ENCODE measurements at regions not wholly inside any gene's neighbourhood (a gene's known extent, or its start where the extent isn't known, plus 50 kb on each side); places are given as distances from the start of the nearest gene placed in this dataset.

DNA sequence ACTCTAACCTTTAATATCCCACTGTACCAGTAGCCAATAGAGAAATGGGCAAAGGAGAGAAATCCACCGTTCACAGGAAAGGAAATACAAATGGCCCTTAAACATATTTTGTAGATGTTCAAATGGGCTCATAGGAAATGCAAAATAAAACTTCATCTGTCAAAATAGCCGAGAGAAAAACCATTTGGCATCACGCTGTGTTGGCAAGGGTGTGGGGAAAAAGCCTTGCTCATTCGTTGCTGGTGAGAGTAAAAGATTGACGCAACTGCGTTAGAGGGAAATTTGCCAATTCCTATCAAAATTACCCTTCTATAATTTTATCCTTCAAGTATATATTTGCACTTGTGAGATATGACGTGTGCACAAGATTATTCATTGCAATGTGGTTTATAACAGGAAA, 131.9 kb downstream of the EIF4E start:
- Histone ChIP-seq H3K27ac (ENCODE audit: poor library complexity, severe bottlenecking) (no peak overlapping the region), H3K36me3 (ENCODE audit: low read depth) (no peaks in the 10 kb centered on the region), H3K4me1 (ENCODE audit: insufficient read depth, poor library complexity, severe bottlenecking) (peaks cover 14% of the 10 kb centered on the region), H3K4me3 (ENCODE audit: severe bottlenecking) (no peak overlapping the region), H3K9me3 (ENCODE audit: severe bottlenecking) (no peaks in the 10 kb centered on the region), H3K27me3 (ENCODE audit: insufficient read depth, poor library complexity, severe bottlenecking) (no peaks in the 10 kb centered on the region)
- TF ChIP-seq CTCF (IDR thresholded peaks at IDR 0.05; ENCODE audit: poor library complexity, severe bottlenecking) = no peak
- DNase-seq (ENCODE audit: low spot score) (no peak), ATAC-seq (ENCODE audit: low read depth) (no peak)

DNA sequence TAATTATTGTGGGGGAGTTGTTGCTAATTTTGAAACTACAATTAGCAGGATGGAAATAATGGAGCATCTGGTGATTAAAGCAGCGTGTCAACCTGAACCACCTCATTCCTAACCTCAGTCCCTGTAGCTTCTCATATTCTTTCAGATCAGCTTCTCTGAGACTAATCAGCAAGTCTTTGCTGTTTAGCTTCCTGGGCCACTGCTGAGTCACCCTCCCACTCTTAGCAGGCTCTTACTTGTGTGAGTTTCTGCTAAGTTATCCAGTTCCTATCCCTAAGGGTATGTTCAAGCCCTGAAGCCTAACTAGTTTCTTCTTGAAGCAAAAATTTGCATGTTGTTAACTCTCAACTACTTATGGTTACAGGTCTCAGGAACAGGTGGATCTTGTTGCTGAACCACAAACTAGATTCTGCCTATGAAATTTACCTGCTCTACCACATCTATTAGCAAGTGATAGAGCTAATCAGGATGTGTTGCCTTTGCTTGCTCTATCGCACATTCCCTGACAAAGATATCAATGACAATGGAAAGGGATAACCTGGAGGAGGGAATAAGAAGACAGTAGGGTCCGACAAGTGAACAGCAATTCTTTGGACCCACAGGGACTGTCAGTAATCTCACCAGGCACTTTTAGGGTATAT, 134.2 kb downstream of the EIF4E start:
- peak; percentile 98 for ATAC-seq (ENCODE audit: low read depth)

DNA sequence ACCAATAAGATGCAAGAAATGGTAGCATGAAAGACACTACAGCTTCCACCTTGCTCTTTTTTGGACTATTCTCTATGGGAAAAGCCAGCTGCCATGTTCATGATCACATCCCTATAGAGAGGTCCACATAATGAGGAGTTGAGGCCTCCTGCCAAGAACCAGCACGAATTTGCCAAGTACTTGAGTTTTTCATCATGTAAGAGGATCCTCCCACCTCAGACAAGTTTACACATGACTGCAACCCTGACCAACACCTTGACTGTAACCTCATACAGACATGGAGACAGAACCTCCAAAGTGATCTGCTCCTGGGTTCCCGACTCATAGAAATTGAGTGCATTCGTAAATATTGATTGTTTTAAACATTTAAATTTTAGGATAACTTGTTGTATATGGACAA, 135.2 kb upstream of the TSPAN5 start:
- no peak overlapping the region for H3K4me3 ChIP-seq (ENCODE audit: severe bottlenecking)
- TF ChIP-seq CTCF (IDR thresholded peaks at IDR 0.05; ENCODE audit: poor library complexity, severe bottlenecking) = no peak
- H3K36me3 ChIP-seq (ENCODE audit: low read depth) = no peaks in the 10 kb centered on the region
- peaks cover 14% of the 10 kb centered on the region for H3K4me1 ChIP-seq (ENCODE audit: insufficient read depth, poor library complexity, severe bottlenecking)
- ATAC-seq (ENCODE audit: low read depth) = peak; percentile 47; the same call in 1 of the 3 replicates
- no peak for DNase-seq (ENCODE audit: low spot score)
- no peaks in the 10 kb centered on the region for H3K27me3 ChIP-seq (ENCODE audit: insufficient read depth, poor library complexity, severe bottlenecking)
- H3K9me3 ChIP-seq (ENCODE audit: severe bottlenecking) = no peaks in the 10 kb centered on the region
- peak overlapping the region; percentile 9 for H3K27ac ChIP-seq (ENCODE audit: poor library complexity, severe bottlenecking)

More for the DNA sequence above, 134.2 kb downstream of the EIF4E start:
- Histone ChIP-seq H3K9me3 (ENCODE audit: severe bottlenecking) (no peaks in the 10 kb centered on the region), H3K36me3 (ENCODE audit: low read depth) (no peaks in the 10 kb centered on the region), H3K27ac (ENCODE audit: poor library complexity, severe bottlenecking) (peak overlapping the region; percentile 9), H3K27me3 (ENCODE audit: insufficient read depth, poor library complexity, severe bottlenecking) (no peaks in the 10 kb centered on the region), H3K4me1 (ENCODE audit: insufficient read depth, poor library complexity, severe bottlenecking) (peaks cover 14% of the 10 kb centered on the region), H3K4me3 (ENCODE audit: severe bottlenecking) (no peak overlapping the region)
- DNase-seq (ENCODE audit: low spot score) = no peak
- TF ChIP-seq CTCF (IDR thresholded peaks at IDR 0.05; ENCODE audit: poor library complexity, severe bottlenecking) = no peak

DNA sequence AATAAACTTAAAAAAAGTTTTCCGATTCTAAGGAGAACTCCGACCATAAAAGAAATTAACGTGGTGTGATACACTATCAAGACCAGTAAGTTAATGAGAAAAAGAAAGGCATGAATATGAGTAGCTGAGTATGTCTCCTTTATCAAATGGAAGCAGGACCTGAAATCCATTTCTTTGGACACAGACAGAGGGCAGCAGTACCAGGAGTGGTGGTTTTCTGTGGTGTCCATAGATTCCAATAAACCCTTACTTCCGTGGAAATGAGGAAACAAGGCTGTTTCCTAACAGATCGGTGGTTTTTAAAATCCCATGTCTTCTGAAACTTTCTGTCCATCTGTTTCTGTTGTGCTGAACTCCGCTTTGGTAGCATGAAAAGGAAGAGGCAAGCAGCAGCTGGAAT, 128.5 kb upstream of the TSPAN5 start:
- peak; percentile 19 for TF ChIP-seq CTCF (IDR thresholded peaks at IDR 0.05; ENCODE audit: poor library complexity, severe bottlenecking)
- no peaks in the 10 kb centered on the region for H3K9me3 ChIP-seq (ENCODE audit: severe bottlenecking)
- H3K27ac ChIP-seq (ENCODE audit: poor library complexity, severe bottlenecking) = no peak overlapping the region
- ATAC-seq (ENCODE audit: low read depth) (no peak), DNase-seq (ENCODE audit: low spot score) (no peak)
- no peaks in the 10 kb centered on the region for H3K36me3 ChIP-seq (ENCODE audit: low read depth)
- H3K4me3 ChIP-seq (ENCODE audit: severe bottlenecking) = no peak overlapping the region
- H3K4me1 ChIP-seq (ENCODE audit: insufficient read depth, poor library complexity, severe bottlenecking) = no peaks in the 10 kb centered on the region
- no peaks in the 10 kb centered on the region for H3K27me3 ChIP-seq (ENCODE audit: insufficient read depth, poor library complexity, severe bottlenecking)

GRCh38 chr4:98784947-98785706, 126.7 kb upstream of the TSPAN5 start:
- Histone ChIP-seq H3K27me3 (ENCODE audit: insufficient read depth, poor library complexity, severe bottlenecking) (no peaks in the 10 kb centered on the region), H3K4me1 (ENCODE audit: insufficient read depth, poor library complexity, severe bottlenecking) (no peaks in the 10 kb centered on the region), H3K27ac (ENCODE audit: poor library complexity, severe bottlenecking) (no peak overlapping the region), H3K4me3 (ENCODE audit: severe bottlenecking) (no peak overlapping the region), H3K36me3 (ENCODE audit: low read depth) (no peaks in the 10 kb centered on the region), H3K9me3 (ENCODE audit: severe bottlenecking) (no peaks in the 10 kb centered on the region)
- ATAC-seq (ENCODE audit: low read depth) (no peak), DNase-seq (ENCODE audit: low spot score) (no peak)
- TF ChIP-seq CTCF (IDR thresholded peaks at IDR 0.05; ENCODE audit: poor library complexity, severe bottlenecking) = no peak
